Suppressor macrophage treated with lipopolysaccharide for 4 hours (primary cell): ENCODE measurements at regions not wholly inside any gene's neighbourhood (a gene's known extent, or its start where the extent isn't known, plus 50 kb on each side); places are given as distances from the start of the nearest gene placed in this dataset.
"Not testable (repeated sequence)": the region's sequence is repeated elsewhere in the genome, so short reads cannot be mapped to it uniquely, and the experiment has no call there.

Experiments
- DNase-seq: peaks from one replicate; pipeline ENCODE4 v3.0.0-alpha.2; 2020

DNA sequence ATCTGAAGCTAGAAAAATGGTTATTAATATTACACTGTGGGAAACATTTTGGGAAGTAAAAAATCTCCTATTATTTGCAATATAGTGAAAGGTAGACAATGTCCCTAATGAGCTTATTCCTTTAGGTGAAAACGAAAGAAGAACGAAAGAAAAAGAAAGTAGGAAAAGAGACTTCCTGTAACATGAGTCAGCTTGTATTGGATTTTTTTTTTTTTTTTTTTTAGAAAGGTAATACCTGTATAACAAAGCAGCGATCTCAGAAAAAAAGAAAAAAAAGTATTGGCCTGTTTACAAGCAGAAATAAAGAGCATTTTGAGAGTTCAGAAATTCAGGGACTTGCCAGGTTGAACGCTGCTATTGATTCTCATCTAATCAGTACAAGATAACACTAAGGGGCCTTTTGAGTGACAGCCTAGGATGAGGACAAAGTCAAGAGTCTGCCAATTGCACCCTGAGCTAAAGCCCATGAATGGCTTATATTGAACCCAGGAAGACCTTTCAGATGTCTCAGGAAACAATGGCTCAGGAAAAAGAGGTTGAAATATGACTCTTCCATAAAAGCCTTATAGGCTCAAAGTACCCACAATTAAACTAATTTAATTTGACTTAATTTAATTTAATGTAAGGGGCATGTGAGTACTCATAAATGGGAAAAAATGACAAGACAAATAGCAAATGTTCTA, 615.6 kb upstream of the CDH2 start:
- DNase-seq, result no peak

DNA sequence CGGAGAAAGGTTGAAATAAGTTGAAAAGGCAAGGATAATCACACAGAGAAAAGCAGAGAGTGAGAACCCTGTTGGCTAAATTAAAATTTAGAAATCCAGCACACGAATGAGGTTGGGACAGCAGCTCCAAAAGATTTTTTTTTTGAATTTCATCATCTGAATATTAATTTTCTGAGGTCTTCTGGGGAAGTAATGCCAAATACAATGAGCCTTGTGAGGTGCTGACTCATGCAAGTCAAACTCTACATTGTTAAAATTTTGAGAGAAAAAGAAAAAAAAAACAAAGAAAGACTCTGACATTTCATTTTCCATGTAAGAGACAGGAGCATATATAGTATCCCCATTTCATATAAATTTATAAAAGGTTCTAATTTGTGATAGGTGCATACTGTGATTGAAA, 614.2 kb upstream of the CDH2 start:
- DNase-seq, result no peak

DNA sequence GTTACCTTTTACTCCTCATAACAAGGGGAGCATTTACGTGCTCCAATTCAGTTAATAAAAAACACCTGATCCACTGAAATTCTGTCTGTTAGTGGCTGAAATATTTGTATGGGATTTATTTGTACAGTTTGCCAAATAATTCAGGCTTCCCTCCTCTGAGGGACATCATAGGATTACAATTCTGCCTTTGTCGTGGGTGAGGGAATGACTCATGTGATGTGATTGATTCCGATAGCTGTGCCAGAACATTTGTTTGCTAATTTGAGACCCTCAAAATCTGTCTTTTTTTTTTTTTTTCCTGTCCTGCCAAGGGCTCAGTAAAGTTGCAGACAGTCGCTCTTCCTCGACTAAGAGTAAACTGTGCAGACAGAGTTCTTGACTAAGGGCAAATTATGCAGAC, 612.6 kb upstream of the CDH2 start:
- no peak for DNase-seq

DNA sequence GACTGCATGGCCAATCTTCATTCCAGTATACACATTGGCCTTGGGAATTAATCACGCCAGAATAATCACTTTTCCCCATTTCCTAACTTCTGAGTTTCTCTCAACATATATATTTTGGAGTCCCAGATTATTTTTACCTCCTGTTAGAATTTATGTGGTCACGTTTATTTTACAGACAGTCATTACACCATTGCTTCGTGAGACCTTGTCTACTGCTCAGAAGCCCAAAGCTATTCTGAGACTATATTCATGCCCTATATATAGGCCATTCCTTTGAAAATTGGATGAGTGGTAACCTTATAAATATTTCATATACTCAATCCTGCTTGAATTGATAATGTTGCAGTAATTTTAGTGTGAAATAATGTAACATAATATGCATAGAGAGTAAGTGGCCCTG, 610.0 kb upstream of the CDH2 start:
- no peak for DNase-seq

DNA sequence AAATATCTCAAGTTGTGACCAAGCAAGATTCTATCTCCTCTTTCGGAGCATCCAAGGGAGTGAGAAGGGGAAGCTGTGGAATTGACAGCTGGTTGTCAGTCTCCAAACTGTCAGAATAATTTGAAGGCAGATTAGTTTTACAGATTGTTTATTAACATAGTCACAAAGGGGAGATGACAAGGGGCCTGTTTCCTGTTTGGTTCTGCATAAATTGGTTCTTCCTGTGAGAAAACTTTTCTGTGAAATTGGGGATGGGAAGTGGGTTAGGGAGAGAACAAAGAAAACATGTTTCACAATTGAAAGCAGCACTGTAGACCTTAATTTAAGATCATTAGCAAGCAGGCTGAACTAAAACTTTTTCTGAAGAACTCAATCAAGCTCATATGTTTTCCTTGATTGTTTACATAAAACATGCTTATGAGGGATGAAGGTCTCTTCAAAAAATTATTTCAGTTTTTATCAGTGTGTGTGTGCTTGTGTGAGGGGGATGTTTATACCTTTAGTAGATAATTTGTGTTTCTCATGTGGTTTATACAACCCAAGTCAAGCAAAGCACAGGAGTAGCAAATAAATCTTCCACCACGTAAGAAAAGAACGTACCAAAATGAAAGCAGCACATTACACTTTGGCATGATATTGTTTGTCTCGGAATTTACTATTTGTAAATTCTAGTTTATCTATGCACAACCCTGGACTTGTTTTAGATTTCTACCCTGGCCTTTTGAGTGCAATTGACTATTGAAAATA, 604.9 kb upstream of the CDH2 start:
- DNase-seq, result no peak

DNA sequence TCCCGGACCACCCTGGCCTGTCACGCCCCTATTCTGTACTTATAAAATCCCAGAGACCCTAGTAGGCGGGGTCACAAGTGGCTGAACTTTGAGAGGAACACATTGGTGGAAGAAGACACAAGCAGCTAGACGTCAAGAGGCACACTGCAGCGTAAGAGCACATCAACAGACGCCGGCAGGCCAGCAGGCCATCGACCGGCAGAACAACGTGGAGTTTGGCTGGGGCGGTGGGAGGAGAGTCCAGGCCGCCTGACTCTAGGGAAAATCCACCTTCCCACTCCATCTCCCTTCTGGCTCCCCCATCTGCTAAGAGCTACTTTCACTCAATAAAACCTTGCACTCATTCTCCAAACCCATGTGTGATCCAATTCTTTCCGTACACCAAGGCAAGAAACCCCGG, 601.8 kb upstream of the CDH2 start:
- DNase-seq, result no peak

DNA sequence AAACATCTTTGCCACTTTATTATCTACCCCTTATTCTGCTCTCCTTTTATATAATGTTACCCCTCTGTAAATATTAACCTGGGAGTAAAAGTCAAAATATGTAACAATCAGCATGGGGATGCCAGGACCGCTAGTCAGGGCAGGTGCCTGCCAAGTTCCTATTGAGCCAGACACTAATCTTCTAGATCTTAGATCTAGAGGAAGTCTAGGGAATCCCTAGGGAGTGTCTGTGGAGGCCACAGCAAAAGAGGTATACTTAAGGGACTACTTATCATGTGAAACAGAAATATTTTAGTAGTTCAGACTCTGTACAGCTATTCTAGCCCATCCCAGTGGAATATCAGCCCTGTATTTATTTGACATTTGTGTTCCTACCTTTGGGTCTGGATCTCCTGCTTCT, 600.8 kb upstream of the CDH2 start:
- DNase-seq, result no peak

DNA sequence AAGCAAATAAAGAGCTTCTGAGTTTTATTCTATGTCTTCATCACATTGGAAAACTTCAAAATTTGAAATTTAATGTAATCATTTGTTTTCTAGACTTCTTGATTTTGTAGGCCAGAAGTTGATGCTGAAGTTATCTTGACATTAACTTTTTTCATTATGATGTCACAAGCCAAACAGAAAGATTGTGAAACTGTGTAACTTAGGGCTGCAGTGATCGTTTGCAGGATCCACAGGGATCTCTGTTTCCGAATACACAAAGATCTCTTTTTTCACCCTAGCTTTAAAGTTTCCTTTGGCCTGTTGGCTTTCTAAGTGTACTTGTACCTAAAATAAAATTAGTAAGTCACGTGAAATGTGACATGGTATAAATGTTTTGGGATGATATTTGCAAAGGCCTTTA, 594.9 kb upstream of the CDH2 start:
- DNase-seq, result no peak

DNA sequence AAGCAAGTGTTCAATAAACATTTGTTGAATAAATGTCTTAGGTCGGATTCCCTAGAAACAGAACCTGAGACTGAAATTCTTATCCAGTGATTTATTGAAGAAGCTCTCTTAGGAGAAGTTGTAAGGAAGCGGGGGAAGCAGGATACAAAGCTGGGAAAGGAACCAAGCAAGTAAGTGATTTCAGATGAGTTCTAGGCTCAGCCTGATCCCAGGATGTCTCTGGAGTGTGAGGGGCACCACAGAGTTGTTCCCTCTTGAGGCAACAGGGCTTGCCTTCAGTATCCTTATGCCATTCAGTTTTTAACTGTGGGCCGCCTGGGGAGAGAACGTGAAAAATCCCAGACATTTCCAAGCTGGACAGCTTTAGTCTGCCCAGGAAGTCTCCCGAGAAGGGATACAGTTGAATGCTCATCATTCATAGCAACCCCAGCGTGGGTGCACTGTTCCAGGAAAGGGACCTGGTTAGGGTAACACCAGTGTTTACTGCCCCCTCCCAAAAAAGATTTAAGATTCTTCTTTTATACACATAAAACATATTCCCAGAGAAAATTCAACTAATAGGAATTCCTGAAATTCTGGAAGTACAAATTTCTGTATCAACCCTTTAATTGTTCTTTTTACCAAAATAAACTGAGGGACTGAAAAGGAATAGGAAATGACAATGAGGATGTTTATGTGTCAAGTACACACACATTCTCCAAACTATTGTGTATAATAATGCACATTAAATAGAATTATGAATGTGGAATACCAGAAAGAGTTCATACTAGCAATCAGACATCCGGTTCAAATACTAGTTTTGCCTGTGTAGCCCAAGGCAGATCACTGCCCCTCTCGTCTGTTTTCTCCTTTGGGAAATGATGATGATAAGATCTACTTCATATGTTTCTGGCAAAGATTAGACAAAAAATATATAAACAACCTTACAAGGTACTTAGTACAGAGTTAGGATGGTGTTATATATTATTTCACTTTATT, 592.1 kb upstream of the CDH2 start:
- no peak for DNase-seq

DNA sequence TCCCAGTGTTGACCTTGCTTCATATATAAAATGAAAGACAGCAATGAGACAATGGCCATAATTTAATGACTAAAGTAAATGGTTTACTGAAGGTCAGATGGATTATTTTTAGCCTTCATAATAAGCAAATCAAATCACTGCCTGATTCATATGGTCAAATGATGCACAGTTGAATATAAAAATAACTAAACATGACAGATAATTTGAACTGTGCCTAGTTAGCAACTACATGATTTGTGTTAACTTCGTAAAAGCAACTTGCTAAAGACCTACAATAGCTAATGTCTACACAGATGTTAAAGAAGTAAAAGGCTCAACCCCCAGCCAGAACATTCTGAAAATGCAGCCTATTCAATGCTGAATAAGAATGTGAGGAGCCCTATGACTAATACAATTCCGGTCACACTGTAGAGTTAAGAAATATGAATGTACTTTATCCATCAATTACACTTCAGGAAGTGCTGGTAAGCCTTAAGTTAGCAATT, 590.8 kb upstream of the CDH2 start:
- no peak for DNase-seq

DNA sequence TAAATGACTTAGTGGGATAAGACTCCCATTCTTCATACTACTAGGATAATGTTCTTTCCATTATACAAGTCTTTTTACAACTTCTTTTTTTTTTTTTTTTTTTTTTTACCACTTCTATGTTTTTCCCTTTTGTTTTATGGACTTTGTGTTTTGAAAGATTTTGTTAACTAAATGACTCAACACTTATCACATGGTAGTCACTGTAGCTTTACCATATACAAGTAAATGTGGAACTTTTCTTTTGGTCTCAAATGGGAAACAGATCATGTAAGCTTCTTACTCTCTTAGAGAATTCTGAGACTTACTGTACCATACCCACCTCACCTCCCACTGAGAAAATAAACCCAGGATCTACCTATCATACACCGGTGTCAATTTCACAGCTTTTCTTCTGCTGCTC, 590.3 kb upstream of the CDH2 start:
- DNase-seq, result no peak

DNA sequence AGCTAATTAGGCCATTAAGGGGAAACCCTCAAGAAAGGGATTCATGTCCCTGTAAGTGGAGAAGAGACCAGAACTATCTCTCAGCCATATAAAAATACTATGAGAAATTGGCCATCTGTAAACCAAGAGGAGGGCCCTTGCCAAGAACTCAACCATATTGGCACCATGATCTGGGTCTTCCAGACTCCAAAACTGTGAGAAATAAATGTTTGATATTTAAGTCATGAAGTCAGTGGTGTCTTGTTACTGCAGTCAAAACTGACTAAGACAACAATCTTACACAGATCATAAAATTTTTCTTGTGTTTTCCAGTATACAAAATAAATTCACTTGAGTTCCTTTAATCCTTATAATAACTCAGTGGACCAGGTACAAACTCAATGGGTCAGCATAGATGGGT, 589.8 kb upstream of the CDH2 start:
- DNase-seq, result no peak

DNA sequence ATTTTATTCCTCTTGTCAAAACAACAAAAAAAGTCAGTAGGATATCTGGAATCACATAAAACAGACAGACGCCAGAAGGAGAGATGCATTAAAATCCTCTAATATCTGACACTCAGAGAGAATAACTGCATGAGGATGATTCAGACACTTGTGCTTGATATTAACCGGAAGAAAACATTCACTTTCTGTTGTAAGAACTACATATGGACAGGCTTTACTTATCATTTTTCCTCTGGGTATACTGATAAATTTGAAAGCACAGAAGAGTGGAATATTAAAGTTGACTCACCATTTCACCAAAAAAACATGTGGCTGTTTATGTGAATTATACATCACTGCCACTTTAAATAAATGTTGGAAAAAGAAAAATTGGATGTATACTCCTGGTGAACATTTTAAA, 589.1 kb upstream of the CDH2 start:
- no peak for DNase-seq

DNA sequence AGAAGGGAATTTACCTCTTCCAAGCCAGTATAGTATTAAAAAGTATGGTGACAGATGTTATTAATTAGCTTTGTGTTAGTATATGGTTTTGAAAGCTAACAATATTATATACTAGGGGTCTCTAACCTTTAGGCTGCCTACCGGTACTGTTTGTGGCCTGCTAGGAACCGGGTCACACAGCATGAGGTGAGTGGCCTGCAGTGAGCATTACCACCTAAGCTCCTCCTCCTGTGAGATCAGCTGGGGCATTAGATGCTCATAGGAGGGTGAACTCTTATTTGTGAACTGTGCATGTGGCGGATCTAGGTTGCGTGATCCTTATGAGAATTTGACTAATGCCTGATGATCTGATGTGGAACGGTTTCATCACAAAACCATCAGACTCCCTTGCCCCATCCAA, 583.4 kb upstream of the CDH2 start:
- DNase-seq, result no peak

DNA sequence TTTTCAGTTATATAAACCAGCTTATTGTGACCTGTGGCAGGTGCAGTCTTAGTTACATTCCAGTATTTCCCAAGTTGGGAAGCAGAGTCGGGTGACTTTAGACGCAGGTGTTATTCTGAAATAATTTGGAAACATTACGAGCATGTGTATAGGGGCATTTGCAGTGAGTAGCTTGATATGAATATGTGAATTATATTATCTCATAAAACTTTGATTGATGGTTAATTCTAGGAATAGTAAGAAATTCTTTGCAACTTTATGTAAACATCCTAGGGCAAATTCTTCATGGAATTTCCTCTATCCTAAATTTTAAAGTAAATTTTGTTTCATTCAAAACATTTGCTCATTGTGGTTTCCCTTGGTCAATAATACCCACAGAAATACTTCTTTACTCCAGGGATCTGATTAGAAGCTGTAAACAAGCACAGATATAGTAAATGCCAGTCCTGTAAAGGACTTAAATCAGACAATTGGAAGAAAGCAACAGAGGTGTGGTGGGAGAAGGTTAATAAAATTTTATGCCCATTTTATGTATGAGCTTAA, 580.6 kb upstream of the CDH2 start:
- DNase-seq, result no peak

DNA sequence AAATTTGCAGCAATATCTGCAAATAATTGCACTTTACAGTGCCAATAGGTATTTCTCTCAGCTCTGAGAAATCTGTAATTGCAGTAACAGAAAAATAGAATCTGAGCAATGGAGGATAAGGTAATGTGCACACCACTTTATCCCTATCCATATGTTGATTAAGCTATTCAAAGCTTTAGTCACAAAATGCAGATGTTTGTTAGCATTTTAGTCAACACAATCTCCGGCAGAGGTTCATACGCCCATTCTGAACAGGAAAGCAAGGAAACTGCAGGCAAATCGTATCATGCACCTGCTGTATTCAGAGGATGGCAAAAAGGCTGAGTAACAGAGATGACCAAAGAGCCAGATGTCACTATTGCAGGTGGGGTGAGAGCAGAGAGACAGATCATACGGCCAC, 566.2 kb upstream of the CDH2 start:
- no peak for DNase-seq

DNA sequence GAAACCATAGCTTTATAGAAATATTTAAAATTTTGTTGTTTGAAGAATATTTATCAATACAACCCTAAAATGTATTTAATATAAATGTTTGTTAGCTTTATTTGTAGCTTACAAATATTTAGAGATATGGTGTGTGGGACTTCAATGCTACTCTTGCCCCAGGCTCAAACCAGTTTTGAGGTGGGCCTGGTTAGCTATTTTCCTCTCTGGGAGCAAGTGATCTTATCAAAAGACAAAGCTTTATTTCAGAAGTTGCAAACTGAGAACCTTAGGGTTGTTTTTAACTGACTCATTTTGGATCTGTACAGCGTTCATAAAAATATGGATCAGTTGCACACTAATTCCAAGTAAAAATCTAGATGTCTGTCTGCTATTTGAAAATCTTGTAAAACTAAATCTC, 563.6 kb upstream of the CDH2 start:
- DNase-seq, result no peak

DNA sequence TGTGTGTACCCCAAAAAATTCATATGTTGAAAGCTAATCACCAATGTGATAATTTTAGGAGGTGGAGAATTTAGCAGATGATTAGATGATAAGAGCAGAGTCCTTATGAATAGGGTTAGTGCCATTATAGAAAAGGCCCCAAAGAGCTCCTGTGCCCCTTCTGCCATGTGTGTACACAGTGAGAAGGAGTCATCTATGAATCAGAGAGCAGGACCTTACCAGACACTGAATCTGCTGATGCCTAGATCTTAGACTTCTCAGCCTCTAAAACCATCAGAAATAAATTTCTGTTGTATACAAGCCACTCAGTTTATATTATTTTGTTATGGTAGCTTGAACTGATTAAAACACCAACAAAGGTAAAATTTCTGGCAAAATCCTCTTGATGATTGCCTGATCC, 560.0 kb upstream of the CDH2 start:
- no peak for DNase-seq

DNA sequence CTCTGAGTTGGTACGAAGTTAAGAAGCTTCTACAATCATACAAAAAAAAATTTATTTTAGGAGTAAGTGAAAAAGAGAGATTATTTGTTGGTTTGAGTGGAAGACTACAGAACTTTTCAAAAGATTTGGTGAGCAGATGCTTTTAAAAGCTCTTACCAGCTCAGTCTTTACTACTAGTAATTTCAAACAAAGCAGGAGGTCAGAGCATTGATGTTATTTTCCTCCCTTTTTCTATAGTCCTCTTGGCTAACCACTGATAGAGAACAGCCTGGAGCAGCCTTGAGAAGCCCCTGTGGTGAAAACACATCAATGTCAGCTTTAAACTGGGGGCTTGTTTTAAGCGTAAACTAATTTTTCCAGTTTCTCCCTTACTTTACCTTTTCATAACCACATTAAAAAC, 559.3 kb upstream of the CDH2 start:
- no peak for DNase-seq

DNA sequence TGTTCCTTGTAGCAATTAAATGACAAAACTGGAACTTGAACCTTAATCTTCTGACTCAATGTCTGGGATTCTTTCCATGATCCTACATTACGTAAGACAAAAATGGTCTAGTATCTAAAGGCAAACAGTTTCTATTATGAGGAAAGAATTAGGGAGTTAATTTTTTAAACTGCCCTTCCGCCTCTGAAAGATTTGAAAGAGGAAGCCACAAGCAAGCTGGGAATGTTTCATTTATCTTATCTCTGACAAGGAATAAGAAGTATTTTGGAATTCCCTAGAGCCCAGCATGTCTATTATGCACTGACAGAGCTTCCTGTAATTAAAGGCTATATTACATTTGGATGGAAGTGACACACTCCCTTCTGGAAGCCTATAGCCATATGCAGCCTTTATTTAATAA, 558.8 kb upstream of the CDH2 start:
- DNase-seq, result no peak

DNA sequence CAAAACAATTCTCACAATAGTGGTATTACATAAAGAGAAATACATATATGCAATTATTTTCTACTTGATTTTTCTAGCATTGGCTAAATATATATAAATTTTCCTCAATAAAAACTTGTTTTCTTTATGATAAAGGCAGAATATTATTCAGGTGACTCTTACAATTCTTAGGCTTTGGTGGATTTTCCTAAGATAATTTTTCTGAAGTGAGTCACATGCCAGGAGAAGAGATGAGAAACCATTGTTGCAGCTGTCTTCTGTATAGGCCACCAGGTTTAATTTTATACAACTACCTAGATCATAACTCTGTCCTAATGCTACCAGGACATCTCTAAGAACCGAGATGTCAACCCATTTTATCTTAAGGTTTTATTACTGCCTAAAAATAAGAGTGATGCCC, 552.4 kb upstream of the CDH2 start:
- no peak for DNase-seq

DNA sequence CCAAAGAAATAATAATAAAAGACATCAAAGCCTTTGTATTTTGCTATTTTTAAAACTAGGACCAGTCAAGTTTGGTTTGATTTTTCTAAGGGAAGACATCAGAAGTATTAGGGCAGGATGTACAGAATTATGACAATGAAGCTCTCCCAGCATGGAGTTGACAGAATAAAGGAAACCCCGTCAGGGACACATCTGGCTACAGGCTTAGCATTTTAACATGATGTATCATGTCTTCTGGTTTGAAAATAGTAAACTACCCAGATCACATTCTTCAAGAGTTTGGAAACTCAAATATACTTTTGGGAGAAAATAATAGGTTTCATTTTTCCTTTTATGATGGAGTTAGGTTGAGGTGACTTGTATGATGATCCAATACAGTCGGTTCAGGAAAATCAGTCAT, 552.0 kb upstream of the CDH2 start:
- DNase-seq, result no peak

DNA sequence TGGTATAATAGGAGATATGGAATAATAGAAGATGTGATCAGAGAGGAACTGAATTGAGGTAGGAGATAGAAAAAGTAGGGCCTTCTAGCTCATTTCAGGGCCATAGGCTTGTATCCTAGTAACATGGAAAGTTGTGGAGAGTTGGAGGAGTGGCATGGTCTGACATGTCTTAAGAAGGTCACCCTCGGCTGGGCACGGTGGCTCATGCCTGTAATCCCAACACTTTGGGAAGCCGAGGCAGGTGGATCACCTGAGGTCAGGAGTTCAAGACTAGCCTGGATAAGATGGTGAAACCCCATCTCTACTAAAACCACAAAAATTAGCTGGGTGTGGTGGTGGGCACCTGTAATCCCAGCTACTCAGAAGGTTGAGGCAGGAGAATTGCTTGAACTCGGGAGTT, 550.3 kb upstream of the CDH2 start:
- not testable (repeated sequence) for DNase-seq
